Activated naive CD8-positive, alpha-beta T cell treated with anti-CD3 and anti-CD28 coated beads, Interleukin-2, amount 10 ng/mL, durations not matched to agents 7 days and 5 days (primary cell): ENCODE measurements at regions not wholly inside any gene's neighbourhood (a gene's known extent, or its start where the extent isn't known, plus 50 kb on each side); places are given as distances from the start of the nearest gene placed in this dataset.

Source experiments
- ATAC-seq: fragments of 150-1000 bp; cut with Tn5 transposase; one replicate; pipeline ENCODE4 v1.10.0; 2021; ENCODE audit warnings: low read depth, moderate library complexity
- POLR2A ChIA-PET: fragments of 350-600 bp; sonication (Branson Sonifier 250); formaldehyde crosslinking; loops from one replicate; lab custom pipeline; 2021; ENCODE audit warnings: antibody characterized with exemption; lab: Charles Lee
- DNase-seq: peaks from one replicate; pipeline ENCODE4 v3.0.0; 2021
- H3K27ac Mint-ChIP-seq: one replicate; pipeline ENCODE4 v1.8.0; 2022; ENCODE audit warnings: mild to moderate bottlenecking, mixed read lengths
- H3K27me3 Mint-ChIP-seq: one replicate; pipeline ENCODE4 v1.8.0; 2022; ENCODE audit warnings: mild to moderate bottlenecking, moderate library complexity, mixed read lengths
- H3K36me3 Mint-ChIP-seq: one replicate; pipeline ENCODE4 v1.8.0; 2021; ENCODE audit warnings: mild to moderate bottlenecking, mixed read lengths
- H3K4me1 Mint-ChIP-seq: one replicate; pipeline ENCODE4 v1.8.0; 2021; ENCODE audit warnings: mixed read lengths
- H3K4me3 Mint-ChIP-seq: one replicate; pipeline ENCODE4 v1.8.0; 2022; ENCODE audit warnings: mild to moderate bottlenecking, moderate library complexity, mixed read lengths
- H3K9me3 Mint-ChIP-seq: one replicate; pipeline ENCODE4 v1.8.0; 2021; ENCODE audit warnings: mixed read lengths

GRCh38 chr19:31548941-31549340, 199.7 kb upstream of the TSHZ3 start:
- DNase-seq (no peak), ATAC-seq (no peak)
- H3K36me3 Mint-ChIP-seq, result no peaks in the 10 kb centered on the region
- no peaks in the 10 kb centered on the region for H3K9me3 Mint-ChIP-seq
- H3K27ac Mint-ChIP-seq, result no peak overlapping the region
- POLR2A ChIA-PET, result no interaction called here
- H3K4me3 Mint-ChIP-seq, result no peak overlapping the region
- H3K4me1 Mint-ChIP-seq, result no peaks in the 10 kb centered on the region
- no peaks in the 10 kb centered on the region for H3K27me3 Mint-ChIP-seq

GRCh38 chr19:31553112-31553845, 204.0 kb upstream of the TSHZ3 start:
- Mint-ChIP-seq H3K36me3 (no peaks in the 10 kb centered on the region), H3K9me3 (peaks cover 2% of the 10 kb centered on the region), H3K4me1 (no peaks in the 10 kb centered on the region), H3K27me3 (no peaks in the 10 kb centered on the region), H3K27ac (no peak overlapping the region), H3K4me3 (no peak overlapping the region)
- ATAC-seq (no peak), DNase-seq (no peak)
- POLR2A ChIA-PET, result no interaction called here

GRCh38 chr19:31553846-31554215, 204.6 kb upstream of the TSHZ3 start:
- no peak overlapping the region for H3K27ac Mint-ChIP-seq
- no peak for ATAC-seq
- no peak overlapping the region for H3K4me3 Mint-ChIP-seq
- H3K27me3 Mint-ChIP-seq, result no peaks in the 10 kb centered on the region
- no peaks in the 10 kb centered on the region for H3K4me1 Mint-ChIP-seq
- POLR2A ChIA-PET, result no interaction called here
- peaks cover 2% of the 10 kb centered on the region for H3K9me3 Mint-ChIP-seq
- no peaks in the 10 kb centered on the region for H3K36me3 Mint-ChIP-seq
- DNase-seq, result no peak

- no peaks in the 10 kb centered on the region for H3K36me3 Mint-ChIP-seq
- POLR2A ChIA-PET, result no interaction called here
- no peaks in the 10 kb centered on the region for H3K27me3 Mint-ChIP-seq
- H3K4me1 Mint-ChIP-seq, result no peaks in the 10 kb centered on the region
- no peak overlapping the region for H3K27ac Mint-ChIP-seq
- no peak for ATAC-seq
- no peak overlapping the region for H3K4me3 Mint-ChIP-seq
- H3K9me3 Mint-ChIP-seq, result peaks cover 2% of the 10 kb centered on the region
- DNase-seq, result no peak
Measured at GRCh38 chr19:31554360-31554759, 205.1 kb upstream of the TSHZ3 start.

GRCh38 chr19:31555634-31556215, 206.5 kb upstream of the TSHZ3 start:
- Mint-ChIP-seq H3K27me3 (no peaks in the 10 kb centered on the region), H3K4me3 (no peak overlapping the region), H3K27ac (no peak overlapping the region), H3K36me3 (no peaks in the 10 kb centered on the region), H3K9me3 (peaks cover 5% of the 10 kb centered on the region), H3K4me1 (no peaks in the 10 kb centered on the region)
- ATAC-seq (no peak), DNase-seq (no peak)
- POLR2A ChIA-PET, result no interaction called here

- DNase-seq (no peak), ATAC-seq (no peak)
- Mint-ChIP-seq H3K36me3 (no peaks in the 10 kb centered on the region), H3K4me3 (no peak overlapping the region), H3K27ac (no peak overlapping the region), H3K9me3 (peaks cover 6% of the 10 kb centered on the region), H3K27me3 (no peaks in the 10 kb centered on the region), H3K4me1 (no peaks in the 10 kb centered on the region)
- POLR2A ChIA-PET, result no interaction called here
Measured at GRCh38 chr19:31559494-31559893, 210.3 kb upstream of the TSHZ3 start.

GRCh38 chr19:31560086-31561060, 211.1 kb upstream of the TSHZ3 start:
- Mint-ChIP-seq H3K4me3 (no peak overlapping the region), H3K27ac (no peak overlapping the region), H3K36me3 (no peaks in the 10 kb centered on the region), H3K27me3 (no peaks in the 10 kb centered on the region), H3K9me3 (peaks cover 8% of the 10 kb centered on the region), H3K4me1 (no peaks in the 10 kb centered on the region)
- DNase-seq, result no peak
- no peak for ATAC-seq
- POLR2A ChIA-PET, result no interaction called here

GRCh38 chr19:31562966-31563612, 213.9 kb upstream of the TSHZ3 start:
- DNase-seq (no peak), ATAC-seq (no peak)
- Mint-ChIP-seq H3K27ac (no peak overlapping the region), H3K9me3 (peaks cover 7% of the 10 kb centered on the region), H3K4me1 (no peaks in the 10 kb centered on the region), H3K36me3 (no peaks in the 10 kb centered on the region), H3K27me3 (no peaks in the 10 kb centered on the region), H3K4me3 (no peak overlapping the region)
- POLR2A ChIA-PET, result no interaction called here

GRCh38 chr19:31567776-31568175, 218.5 kb upstream of the TSHZ3 start:
- Mint-ChIP-seq H3K36me3 (no peaks in the 10 kb centered on the region), H3K4me1 (no peaks in the 10 kb centered on the region), H3K27me3 (no peaks in the 10 kb centered on the region), H3K27ac (no peak overlapping the region), H3K4me3 (no peak overlapping the region), H3K9me3 (peaks cover 2% of the 10 kb centered on the region)
- POLR2A ChIA-PET, result no interaction called here
- ATAC-seq, result no peak
- DNase-seq, result no peak

GRCh38 chr19:31568724-31569123, 219.5 kb upstream of the TSHZ3 start:
- no peak overlapping the region for H3K4me3 Mint-ChIP-seq
- ATAC-seq (no peak), DNase-seq (no peak)
- H3K27ac Mint-ChIP-seq, result no peak overlapping the region
- POLR2A ChIA-PET, result no interaction called here
- H3K27me3 Mint-ChIP-seq, result peaks cover 2% of the 10 kb centered on the region
- H3K4me1 Mint-ChIP-seq, result no peaks in the 10 kb centered on the region
- H3K9me3 Mint-ChIP-seq, result peaks cover 2% of the 10 kb centered on the region
- no peaks in the 10 kb centered on the region for H3K36me3 Mint-ChIP-seq

- H3K36me3 Mint-ChIP-seq, result no peaks in the 10 kb centered on the region
- H3K4me3 Mint-ChIP-seq, result no peak overlapping the region
- H3K27ac Mint-ChIP-seq, result no peak overlapping the region
- H3K9me3 Mint-ChIP-seq, result no peaks in the 10 kb centered on the region
- peaks cover 2% of the 10 kb centered on the region for H3K27me3 Mint-ChIP-seq
- ATAC-seq, result no peak
- no peak for DNase-seq
- no peaks in the 10 kb centered on the region for H3K4me1 Mint-ChIP-seq
- POLR2A ChIA-PET, result no interaction called here
Measured at GRCh38 chr19:31570718-31571117, 221.5 kb upstream of the TSHZ3 start.

- ATAC-seq (no peak), DNase-seq (no peak)
- no peak overlapping the region for H3K4me3 Mint-ChIP-seq
- H3K9me3 Mint-ChIP-seq, result no peaks in the 10 kb centered on the region
- H3K4me1 Mint-ChIP-seq, result no peaks in the 10 kb centered on the region
- POLR2A ChIA-PET, result no interaction called here
- peaks cover 2% of the 10 kb centered on the region for H3K27me3 Mint-ChIP-seq
- H3K36me3 Mint-ChIP-seq, result no peaks in the 10 kb centered on the region
- H3K27ac Mint-ChIP-seq, result no peak overlapping the region
Measured at GRCh38 chr19:31572102-31572975, 223.1 kb upstream of the TSHZ3 start.

GRCh38 chr19:31572976-31573298, 223.7 kb upstream of the TSHZ3 start:
- Mint-ChIP-seq H3K4me3 (no peak overlapping the region), H3K27me3 (peaks cover 2% of the 10 kb centered on the region), H3K27ac (no peak overlapping the region), H3K36me3 (no peaks in the 10 kb centered on the region), H3K9me3 (no peaks in the 10 kb centered on the region), H3K4me1 (no peaks in the 10 kb centered on the region)
- DNase-seq (no peak), ATAC-seq (no peak)
- POLR2A ChIA-PET, result no interaction called here
